ENCODE measurements at regions not wholly inside any gene's neighbourhood (a gene's known extent, or its start where the extent isn't known, plus 50 kb on each side); places are given as distances from the start of the nearest gene placed in this dataset.

DNA sequence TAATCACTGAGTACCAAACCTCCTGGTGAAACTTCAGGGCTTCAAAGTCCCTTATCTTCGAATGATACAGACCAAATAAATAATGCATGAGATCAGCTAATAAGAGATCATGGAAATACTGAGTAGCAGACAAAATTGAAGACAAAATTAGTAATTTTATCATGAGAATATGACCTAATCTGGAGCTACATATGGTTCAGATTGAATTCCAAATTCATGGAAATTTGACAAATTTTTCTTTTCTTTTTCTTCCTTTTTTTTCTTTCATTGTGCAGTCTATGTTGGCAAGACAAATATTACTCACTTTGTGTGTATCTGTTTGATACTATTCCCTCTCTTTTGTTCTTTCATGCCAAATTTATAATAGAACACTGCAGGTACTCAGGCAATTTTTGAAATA is 218.1 kb upstream of the KCNJ16 start:
- DNase-seq = no peak

GRCh38 chr17:69857412-69857835 is 217.6 kb upstream of the KCNJ16 start:
- peak; percentile 73 for DNase-seq

GRCh38 chr17:69858460-69858859 is 216.6 kb upstream of the KCNJ16 start:
- no peak for DNase-seq

DNA sequence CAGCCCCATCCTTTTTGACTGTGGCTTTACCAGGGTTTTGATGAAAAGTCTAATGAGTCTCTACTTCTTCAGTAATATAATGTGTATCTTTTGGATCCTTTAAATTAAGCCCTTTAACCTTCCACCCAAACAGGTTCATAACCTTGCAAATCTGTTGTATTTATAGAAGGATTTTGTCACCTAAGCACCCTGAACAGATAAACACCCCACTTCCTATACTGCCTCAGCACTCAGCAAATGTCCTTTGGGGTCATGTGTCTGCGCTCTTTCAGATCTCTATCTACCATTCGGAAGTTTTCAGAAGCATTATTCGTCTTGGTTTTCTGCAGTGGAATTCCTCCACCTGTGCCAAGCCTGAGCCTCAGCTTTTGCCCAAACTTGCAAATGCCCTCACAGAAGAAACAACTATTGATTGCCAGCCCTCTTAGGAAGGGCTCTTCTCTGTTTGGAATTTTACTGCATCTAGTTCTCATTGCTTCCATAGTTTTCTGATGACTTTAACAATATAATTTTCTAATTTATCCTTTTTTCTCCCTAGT is 214.8 kb upstream of the KCNJ16 start:
- no peak for DNase-seq

DNA sequence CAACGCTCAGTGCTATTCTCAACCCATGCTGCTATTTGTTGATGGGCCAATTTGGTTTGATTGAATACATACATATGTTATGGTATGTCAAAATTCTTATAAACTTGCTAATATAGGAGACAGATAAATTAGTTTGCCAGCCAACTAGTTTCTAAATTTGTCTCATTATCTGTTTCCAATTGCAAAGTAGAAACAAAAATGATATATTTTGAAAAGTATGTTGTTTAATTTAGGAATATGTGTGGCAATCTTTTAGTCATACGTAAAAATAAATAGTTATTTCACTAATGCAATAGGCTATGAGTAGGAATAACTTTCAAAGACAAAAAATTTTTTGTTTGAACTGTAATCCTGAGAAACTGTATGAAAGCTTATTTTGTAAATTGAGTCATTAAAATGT is 210.6 kb upstream of the KCNJ16 start:
- DNase-seq = no peak

- no peak for DNase-seq
Measured at GRCh38 chr17:69869667-69870066, 205.4 kb upstream of the KCNJ16 start.

GRCh38 chr17:69870091-69870530 is 204.9 kb upstream of the KCNJ16 start:
- no peak for DNase-seq

- no peak for DNase-seq
Measured at GRCh38 chr17:69870751-69871199, 204.2 kb upstream of the KCNJ16 start.

DNA sequence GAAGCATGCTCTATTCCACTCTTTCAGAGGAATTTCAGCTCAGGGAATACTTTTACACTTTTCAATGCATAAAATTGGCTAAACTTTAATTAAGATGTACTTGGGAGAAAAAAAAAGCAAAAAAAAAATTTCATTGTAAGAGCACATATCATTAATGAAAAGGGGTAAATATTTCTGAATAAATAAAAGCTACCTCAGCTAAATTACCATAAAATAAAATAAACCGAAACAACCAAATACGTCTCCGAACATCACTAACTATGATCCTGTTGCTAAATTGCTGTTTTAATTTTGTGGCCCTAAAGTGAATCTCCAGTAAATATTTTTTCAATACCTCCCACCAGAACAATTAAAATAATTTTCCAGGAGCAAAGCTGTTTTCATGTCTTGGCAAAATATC is 203.7 kb upstream of the KCNJ16 start:
- DNase-seq = no peak

DNA sequence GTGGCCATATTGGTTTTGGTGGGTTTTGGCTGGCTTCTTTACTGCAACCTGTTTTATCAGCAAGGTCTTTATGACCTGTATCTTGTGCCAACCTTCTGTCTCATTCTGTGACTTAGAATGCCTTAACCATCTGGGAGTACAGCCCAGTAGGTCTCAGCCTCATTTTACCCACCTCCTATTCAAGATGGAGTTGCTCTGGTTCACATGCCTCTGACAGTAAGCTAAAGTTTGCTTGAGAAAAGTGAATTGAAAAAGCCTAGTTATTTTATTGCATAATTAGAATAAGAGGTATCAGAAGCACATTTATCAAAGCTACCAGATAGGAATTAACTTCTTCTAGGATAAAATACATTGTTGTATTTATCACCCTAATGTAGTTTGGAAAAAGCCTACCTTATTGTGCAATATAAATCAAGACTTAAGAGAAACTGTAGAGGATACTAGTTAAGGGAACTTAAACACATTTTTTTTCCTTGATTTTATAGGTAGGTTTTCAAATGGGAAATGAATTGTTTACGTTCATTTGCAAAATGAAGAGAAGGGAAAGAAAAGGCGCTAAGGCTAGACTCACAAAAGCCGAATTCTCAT is 202.3 kb upstream of the KCNJ16 start:
- DNase-seq = no peak

DNA sequence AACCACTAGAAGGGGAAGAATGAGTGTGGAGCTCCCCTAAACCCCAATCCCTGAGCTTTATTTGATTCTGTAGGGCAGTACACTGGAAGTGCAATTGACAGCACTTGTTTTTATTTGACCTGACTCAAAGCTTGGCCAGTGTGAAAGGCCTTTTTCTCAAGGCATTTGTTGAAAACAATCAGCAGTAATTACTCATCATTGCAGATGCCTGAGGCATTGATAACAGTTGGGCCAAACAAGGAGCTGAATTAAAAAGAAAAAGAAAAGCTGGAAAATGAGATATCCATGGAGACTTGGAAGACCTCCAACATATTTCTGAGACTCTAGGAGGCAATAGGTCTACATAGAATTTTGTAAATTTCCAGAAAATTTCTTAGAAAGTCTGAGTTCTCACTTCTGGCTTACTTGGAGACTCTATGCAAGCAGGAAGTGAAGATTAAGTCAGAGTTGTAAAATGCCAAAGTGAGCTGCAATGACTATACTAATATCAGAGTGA is 200.8 kb upstream of the KCNJ16 start:
- no peak for DNase-seq

DNA sequence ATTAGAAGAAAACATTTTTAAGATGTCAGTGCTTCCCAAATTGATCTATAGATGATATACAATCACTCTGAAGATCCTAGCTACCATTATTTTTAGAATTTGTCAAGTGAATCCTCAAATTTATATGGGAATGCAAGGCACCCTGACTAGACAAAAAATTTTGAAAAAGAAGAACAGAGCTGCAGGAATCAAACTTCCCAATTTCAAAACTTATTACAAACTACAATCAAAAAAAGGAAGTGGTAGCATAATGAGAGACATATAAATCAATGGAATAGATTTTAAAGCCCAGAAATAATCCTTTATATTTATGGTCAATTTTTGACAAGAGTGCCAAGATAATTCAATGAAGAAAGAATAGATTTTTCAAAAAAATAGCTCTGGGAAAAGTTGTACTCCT is 198.3 kb upstream of the KCNJ16 start:
- DNase-seq = no peak

DNA sequence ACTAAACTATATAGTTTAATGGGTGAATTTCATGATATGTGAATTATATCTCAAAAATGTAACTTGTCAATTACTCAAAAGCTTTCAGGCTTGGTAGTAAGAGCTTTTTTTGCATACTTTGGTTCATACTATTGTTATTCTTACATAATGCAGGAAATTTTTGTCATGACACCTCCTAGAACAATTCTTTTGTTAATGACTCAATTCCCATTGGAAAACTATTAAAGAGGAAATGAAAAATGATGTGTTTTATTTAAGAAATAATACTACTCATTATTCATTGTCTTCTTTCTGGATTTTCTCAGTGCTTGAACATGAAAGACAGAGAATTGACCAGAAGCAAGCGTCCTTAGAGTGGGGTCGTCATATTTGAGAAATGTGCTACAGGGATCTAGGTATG is 196.4 kb upstream of the KCNJ16 start:
- no peak for DNase-seq

GRCh38 chr17:69879576-69879975 is 195.4 kb upstream of the KCNJ16 start:
- DNase-seq = no peak

DNA sequence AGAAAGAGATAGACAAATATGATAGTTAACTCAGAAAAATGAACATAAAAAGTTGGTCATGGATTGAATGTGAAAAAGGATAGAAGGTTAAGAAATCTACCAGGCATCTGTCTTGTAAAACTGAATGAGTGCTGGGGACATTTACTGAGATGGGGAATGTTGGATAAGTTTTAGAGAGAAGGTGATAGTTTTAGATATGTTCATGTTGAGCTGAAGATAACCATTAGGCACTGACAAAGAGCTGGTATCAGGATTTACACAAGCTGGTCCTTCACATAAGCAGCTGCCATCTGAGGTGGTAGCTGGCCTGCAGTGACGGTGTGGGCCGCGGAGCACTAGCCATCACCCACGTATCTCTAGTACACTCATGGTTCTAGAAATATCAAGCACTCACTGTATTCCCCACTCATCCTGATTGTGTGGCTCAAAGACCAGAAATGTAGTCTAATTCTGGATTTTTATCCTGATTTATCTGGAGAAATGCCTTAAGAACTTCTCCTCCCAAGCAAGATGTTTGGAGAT is 194.4 kb upstream of the KCNJ16 start:
- no peak for DNase-seq

GRCh38 chr17:69882281-69882680 is 192.7 kb upstream of the KCNJ16 start:
- DNase-seq = no peak

DNA sequence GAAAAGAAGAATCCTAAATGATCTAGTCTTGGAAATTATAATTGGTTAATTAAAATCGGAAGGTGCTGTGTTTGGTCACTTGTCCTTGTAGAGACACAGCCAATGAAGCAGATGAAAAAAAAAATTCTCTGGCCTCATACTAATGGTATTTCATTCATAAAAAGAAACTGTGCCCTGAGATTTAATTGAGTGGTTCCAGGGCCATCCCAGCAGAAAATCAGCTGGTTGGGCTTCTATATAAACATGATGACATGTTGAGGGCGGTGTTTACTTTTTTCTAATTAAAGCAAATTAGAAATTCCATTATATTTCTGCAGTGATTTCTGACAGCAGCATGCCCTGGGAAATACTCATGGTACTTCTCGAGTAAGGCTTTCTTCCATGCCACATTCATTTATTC is 191.9 kb upstream of the KCNJ16 start:
- DNase-seq = no peak

- DNase-seq = no peak
Measured at GRCh38 chr17:69884356-69884755, 190.7 kb upstream of the KCNJ16 start.

- DNase-seq = no peak
Measured at GRCh38 chr17:69884846-69885245, 190.2 kb upstream of the KCNJ16 start.

GRCh38 chr17:69898601-69899000 is 176.4 kb upstream of the KCNJ16 start:
- DNase-seq = no peak

DNA sequence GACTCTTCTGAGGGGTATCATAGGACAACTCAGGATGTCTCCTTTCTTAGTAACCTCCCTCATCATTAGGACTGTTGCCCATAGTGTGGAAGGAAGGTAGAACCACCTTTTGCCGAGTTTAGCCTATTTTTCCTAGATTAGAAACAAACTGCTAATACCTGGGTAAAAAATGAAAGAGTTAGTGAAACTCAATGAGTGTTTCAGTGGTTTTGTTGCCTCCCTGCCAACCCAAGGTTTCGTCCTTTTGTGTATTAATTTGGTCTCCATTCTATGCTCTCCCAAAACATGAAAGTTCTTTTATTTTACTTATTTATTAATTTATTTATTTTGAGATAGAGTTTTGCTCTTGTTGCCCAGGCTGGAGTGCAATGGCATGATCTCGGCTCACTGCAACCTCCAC is 174.9 kb upstream of the KCNJ16 start:
- DNase-seq = no peak

DNA sequence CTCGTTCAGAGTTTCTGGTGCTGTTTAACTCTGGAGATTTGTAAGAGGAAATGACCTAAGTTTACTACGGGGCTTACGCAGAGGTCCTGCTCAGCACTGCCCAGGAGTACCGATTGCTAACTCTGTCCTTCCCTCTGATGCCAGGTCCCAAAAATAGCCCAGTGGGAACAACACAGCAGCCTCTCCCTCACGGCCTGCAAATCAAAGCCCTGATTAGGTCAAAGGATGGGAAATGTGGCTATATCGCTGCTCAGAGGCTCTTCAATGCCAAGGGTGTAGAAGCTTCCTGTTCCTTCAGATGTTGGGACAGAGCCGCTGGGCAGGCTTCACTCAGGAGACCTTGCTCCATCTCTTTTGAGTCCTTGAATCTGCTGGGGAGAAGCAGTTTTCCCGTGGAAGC is 174.2 kb upstream of the KCNJ16 start:
- DNase-seq = no peak

DNA sequence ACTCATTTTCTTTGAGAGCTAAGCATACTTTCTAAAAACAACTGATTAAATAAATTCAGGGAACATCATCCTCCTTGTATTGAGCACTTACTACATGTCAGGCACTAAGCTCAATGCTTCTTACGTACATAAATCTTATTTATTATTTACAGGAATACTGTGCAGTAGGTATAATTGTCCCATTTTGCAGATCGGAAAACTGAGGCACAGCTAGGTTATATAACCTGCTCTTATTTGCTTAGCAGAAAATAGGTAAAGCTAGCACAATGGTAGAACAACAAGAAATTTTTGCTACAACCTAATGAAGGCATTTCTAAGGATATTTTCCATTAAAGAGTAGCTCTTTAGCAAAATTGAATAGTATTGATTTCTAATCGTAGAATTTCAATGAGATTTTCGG is 168.7 kb upstream of the KCNJ16 start:
- no peak for DNase-seq

DNA sequence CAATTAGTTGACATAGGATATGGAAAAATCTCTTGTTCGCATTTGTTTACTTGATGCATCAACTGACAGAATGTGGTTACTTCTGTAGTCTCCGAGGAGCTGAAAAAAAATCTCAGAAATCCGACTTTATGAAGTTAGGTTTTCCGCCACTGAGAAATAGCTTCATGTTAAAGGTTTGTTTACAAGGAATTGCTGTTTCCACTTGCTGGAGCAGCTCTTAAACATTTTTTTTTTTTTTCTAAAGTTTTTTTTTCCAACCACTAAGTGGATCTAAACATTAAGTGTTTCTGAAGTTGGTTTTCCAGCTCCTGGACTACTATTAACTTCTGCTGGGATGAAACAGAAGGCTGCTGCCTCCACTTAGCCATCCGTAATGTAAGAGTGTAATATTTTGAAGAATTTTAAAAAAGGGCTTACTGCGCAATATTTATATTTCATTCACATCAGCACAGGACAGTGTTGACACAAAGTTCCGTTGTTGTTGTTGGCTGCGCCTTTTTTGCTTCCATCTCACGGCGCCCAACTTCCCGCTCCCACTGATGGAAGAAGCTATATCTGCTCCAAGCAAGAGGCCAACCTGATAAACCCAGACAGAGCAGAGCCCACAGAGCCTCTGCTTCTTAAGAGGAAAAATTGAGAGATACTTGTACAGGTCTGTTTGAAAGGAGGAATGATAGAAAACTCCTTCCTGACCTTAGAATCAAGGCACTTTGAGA is 167.7 kb upstream of the KCNJ16 start:
- no peak for DNase-seq

Data from DMS 273 treated with DMSO at 0.1 percent for 48 hours (cell line).